ENCODE measurements at regions not wholly inside any gene's neighbourhood (a gene's known extent, or its start where the extent isn't known, plus 50 kb on each side); places are given as distances from the start of the nearest gene placed in this dataset.

DNA sequence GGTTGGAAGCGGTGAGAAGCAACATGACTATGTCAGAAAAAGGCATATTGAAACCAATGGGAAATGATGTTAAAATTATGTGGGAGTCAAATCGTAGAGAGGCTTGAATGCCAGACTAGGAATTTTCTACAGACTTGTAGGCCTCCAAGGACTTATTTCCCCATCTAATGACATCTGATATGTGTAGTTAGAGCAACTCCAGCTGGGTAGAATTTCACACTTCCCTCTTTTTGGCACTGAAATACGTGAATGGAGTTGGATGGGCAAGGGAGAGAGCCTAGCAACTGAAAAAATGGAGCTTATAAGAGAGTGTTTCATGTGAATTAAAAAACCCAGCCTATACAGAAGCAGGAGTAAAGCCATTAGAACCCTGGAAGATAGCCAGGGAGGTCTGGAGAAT is 304.2 kb downstream of the INSC start:
- TF ChIP-seq, protein P1, sequence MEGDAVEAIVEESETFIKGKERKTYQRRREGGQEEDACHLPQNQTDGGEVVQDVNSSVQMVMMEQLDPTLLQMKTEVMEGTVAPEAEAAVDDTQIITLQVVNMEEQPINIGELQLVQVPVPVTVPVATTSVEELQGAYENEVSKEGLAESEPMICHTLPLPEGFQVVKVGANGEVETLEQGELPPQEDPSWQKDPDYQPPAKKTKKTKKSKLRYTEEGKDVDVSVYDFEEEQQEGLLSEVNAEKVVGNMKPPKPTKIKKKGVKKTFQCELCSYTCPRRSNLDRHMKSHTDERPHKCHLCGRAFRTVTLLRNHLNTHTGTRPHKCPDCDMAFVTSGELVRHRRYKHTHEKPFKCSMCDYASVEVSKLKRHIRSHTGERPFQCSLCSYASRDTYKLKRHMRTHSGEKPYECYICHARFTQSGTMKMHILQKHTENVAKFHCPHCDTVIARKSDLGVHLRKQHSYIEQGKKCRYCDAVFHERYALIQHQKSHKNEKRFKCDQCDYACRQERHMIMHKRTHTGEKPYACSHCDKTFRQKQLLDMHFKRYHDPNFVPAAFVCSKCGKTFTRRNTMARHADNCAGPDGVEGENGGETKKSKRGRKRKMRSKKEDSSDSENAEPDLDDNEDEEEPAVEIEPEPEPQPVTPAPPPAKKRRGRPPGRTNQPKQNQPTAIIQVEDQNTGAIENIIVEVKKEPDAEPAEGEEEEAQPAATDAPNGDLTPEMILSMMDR (conservative IDR thresholded peaks at IDR 0.05; ENCODE audit: low read depth, low read length): no peak
- TF ChIP-seq EZH2phosphoT487 (IDR thresholded peaks at IDR 0.05; ENCODE audit: borderline replicate concordance, low read length): no peak
